ENCODE measurements at regions not wholly inside any gene's neighbourhood (a gene's known extent, or its start where the extent isn't known, plus 50 kb on each side); places are given as distances from the start of the nearest gene placed in this dataset.

DNA sequence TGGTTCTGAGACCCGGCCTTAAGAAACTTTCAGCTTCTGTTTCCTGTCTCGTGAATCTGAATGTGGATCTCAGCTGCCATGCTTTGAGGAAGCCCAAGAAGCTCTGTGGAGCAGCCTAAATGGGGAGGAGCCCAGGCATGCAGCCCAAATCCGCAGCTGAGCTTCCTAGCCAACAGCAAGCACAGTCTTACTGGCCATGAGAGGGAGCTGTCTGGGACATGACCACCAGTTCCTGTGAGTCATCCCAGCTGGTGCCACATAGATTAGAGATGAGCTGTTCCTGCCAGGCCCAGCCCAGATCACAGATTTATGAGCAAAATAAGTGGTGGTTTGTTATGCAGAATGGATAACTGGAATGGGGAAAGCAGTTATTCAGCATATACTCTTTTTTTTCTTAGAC, 224.4 kb upstream of the APCDD1 start:
- Histone ChIP-seq H3K27ac (no peak overlapping the region), H3K9me3 (peaks cover 5 to 8% of the 10 kb centered on the region in 2 donors), H3K36me3 (no peaks in the 10 kb centered on the region), H3K27me3 (no peaks in the 10 kb centered on the region), H3K4me1 (no peaks in the 10 kb centered on the region), H3K4me3 (no peak overlapping the region)
- intact Hi-C loops (cut with DNase I; ENCODE audit: low total_unique reads), result no loop called here
- TF ChIP-seq POLR2A (IDR thresholded peaks at IDR 0.05) (no peak), POLR2AphosphoS5 (IDR thresholded peaks at IDR 0.05) (no peak), CTCF (IDR thresholded peaks at IDR 0.05) (no peak)
- DNase-seq (ENCODE audit: low spot score in 2 of 2), result no peak

GRCh38 chr18:10231220-10231619, 223.2 kb upstream of the APCDD1 start:
- no peak for DNase-seq (ENCODE audit: low spot score in 2 of 2)
- Histone ChIP-seq H3K27me3 (no peaks in the 10 kb centered on the region), H3K36me3 (no peaks in the 10 kb centered on the region), H3K9me3 (peaks cover 0 to 8% of the 10 kb centered on the region in 2 donors), H3K27ac (no peak overlapping the region), H3K4me1 (peaks cover 0 to 4% of the 10 kb centered on the region in 2 donors), H3K4me3 (no peak overlapping the region)
- intact Hi-C loops (cut with DNase I; ENCODE audit: low total_unique reads), result no loop called here
- TF ChIP-seq POLR2AphosphoS5 (IDR thresholded peaks at IDR 0.05) (no peak), CTCF (IDR thresholded peaks at IDR 0.05) (no peak), POLR2A (IDR thresholded peaks at IDR 0.05) (no peak)

- Histone ChIP-seq H3K4me3 (no peak overlapping the region), H3K4me1 (peaks cover 0 to 4% of the 10 kb centered on the region in 2 donors), H3K9me3 (peaks cover 0 to 8% of the 10 kb centered on the region in 2 donors), H3K27ac (no peak overlapping the region), H3K27me3 (no peaks in the 10 kb centered on the region), H3K36me3 (no peaks in the 10 kb centered on the region)
- no peak for TF ChIP-seq POLR2AphosphoS5 (IDR thresholded peaks at IDR 0.05)
- TF ChIP-seq POLR2A (IDR thresholded peaks at IDR 0.05), result no peak
- no peak for TF ChIP-seq CTCF (IDR thresholded peaks at IDR 0.05)
- DNase-seq (ENCODE audit: low spot score in 2 of 2), result no peak
- intact Hi-C loops (cut with DNase I; ENCODE audit: low total_unique reads), result no loop called here
These were observed 222.4 kb upstream of the APCDD1 start for GRCh38 chr18:10232062-10232461.

GRCh38 chr18:10233082-10233875, 221.2 kb upstream of the APCDD1 start:
- no peak for TF ChIP-seq POLR2A (IDR thresholded peaks at IDR 0.05)
- TF ChIP-seq POLR2AphosphoS5 (IDR thresholded peaks at IDR 0.05), result no peak
- TF ChIP-seq CTCF (IDR thresholded peaks at IDR 0.05), result no peak
- no peak overlapping the region for H3K4me3 ChIP-seq
- H3K27me3 ChIP-seq, result no peaks in the 10 kb centered on the region
- peaks cover 0 to 4% of the 10 kb centered on the region in 2 donors for H3K4me1 ChIP-seq
- no peak overlapping the region for H3K27ac ChIP-seq
- no peaks in the 10 kb centered on the region for H3K36me3 ChIP-seq
- DNase-seq (ENCODE audit: low spot score in 2 of 2), result no peak
- peaks cover 0 to 8% of the 10 kb centered on the region in 2 donors for H3K9me3 ChIP-seq
- intact Hi-C loops (cut with DNase I; ENCODE audit: low total_unique reads), result no loop called here

DNA sequence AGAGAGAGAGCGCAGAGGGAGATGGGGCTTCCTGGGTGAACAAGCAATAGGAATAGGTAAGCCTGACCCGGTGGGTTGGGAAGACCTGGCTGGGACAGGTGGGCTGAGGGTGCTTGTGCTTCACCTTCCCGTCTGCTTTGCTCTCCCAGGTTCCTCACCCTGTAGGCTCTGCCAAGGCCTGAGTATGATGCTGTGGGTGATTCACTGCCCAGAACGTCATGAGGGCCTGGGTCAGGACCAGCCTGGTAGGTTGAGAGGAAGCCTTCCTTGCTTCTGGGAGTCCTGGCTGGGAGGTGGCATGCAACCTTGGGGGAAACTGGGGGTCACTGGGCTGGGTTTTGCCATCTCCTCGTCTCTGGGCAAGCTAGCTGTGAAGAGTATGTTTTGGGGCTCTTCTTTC, 220.2 kb upstream of the APCDD1 start:
- no peak overlapping the region for H3K27ac ChIP-seq
- intact Hi-C loops (cut with DNase I; ENCODE audit: low total_unique reads), result no loop called here

More for the DNA sequence above, 220.2 kb upstream of the APCDD1 start:
- Histone ChIP-seq H3K27me3 (no peaks in the 10 kb centered on the region), H3K9me3 (peaks cover 0 to 8% of the 10 kb centered on the region in 2 donors), H3K36me3 (no peaks in the 10 kb centered on the region), H3K4me1 (peaks cover 0 to 7% of the 10 kb centered on the region in 2 donors), H3K4me3 (no peak overlapping the region)
- DNase-seq (ENCODE audit: low spot score in 2 of 2), result no peak
- no peak for TF ChIP-seq CTCF (IDR thresholded peaks at IDR 0.05)
- TF ChIP-seq POLR2A (IDR thresholded peaks at IDR 0.05), result no peak
- no peak for TF ChIP-seq POLR2AphosphoS5 (IDR thresholded peaks at IDR 0.05)

Measured in breast epithelium (tissue), 4 donors.